A549 (cell line): ENCODE measurements at regions not wholly inside any gene's neighbourhood (a gene's known extent, or its start where the extent isn't known, plus 50 kb on each side); places are given as distances from the start of the nearest gene placed in this dataset.
A peak's percentile ranks its signal among the peaks of the same experiment; 100 is the strongest.

Source experiments
- ATAC-seq, 2 experiments: fragments of 200-7000 bp in 1 of 2; fragments of >200 bp in 1 of 2; cut with Nextera tagmentation in 1 of 2; cut with Tn5 transposase in 1 of 2; 3 replicates each; pipeline versions ENCODE4 v1.8.0 to v1.9.1; 2018 to 2020; ENCODE audit warnings: mild to moderate bottlenecking in 1 of 2, moderate library complexity in 1 of 2
- CTCF ChIA-PET: fragments of 300-600 bp; sonication (Branson Sonifier 250); formaldehyde crosslinking; extraction: SDS; loops from one replicate; lab custom pipeline; 2021; ENCODE audit warnings: antibody characterized with exemption, inconsistent platforms; lab: Yijun Ruan, JAX
- POLR2A ChIA-PET: fragments of 350-600 bp; formaldehyde crosslinking; extraction: SDS; loops from one replicate; lab custom pipeline; 2021; ENCODE audit warnings: antibody characterized with exemption, inconsistent platforms; lab: Yijun Ruan, JAX
- DNase-seq, 2 experiments: peaks; one replicate each; pipeline versions ENCODE4 v3.0.0 to v3.0.0-alpha.2; 2011 to 2016; ENCODE audit warnings: low read depth in 1 of 2, low spot score in 1 of 2
- FAIRE-seq: peaks from 2 replicates; lab custom pipeline; 2011; peaks lifted over from hg19 to GRCh38; lab: Jason Lieb, UNC
- H3K27ac ChIP-seq, 2 experiments: fragments of >200 bp; sonication (Bioruptor Twin); formaldehyde crosslinking; 3 replicates each; pipeline ENCODE4 v1.5.1; 2016 to 2017
- H3K4me1 ChIP-seq: fragments of >200 bp; sonication (Bioruptor Twin); formaldehyde crosslinking; 3 replicates; pipeline ENCODE4 v1.6.1; 2016
- H3K4me2 ChIP-seq: fragments of >200 bp; sonication (Bioruptor Twin); formaldehyde crosslinking; 3 replicates; pipeline ENCODE4 v1.6.1; 2016
- H3K4me3 ChIP-seq: fragments of >200 bp; sonication (Bioruptor Twin); formaldehyde crosslinking; 3 replicates; pipeline ENCODE4 v1.5.1; 2016
- H3K9me3 ChIP-seq: fragments of >200 bp; sonication (Bioruptor Twin); formaldehyde crosslinking; 3 replicates; pipeline ENCODE4 v1.6.1; 2016
- CBX8 ChIP-seq: fragments of 200-600 bp; sonication (generic); IDR thresholded peaks from 2 replicates; pipeline ENCODE4 v1.6.1; 2016
- CEBPB ChIP-seq, 2 experiments: fragments of >200 bp in 1 of 2; sonication (Bioruptor Twin) in 1 of 2; formaldehyde crosslinking in 1 of 2; IDR thresholded peaks; 2 replicates each; pipeline ENCODE4 v1.6.1; 2012 to 2016
- CHD2 ChIP-seq: fragments of 150-350 bp; IDR thresholded peaks from 2 replicates; pipeline ENCODE4 v1.6.1; 2014; ENCODE audit warnings: low read length; ENCODE audit not compliant: partially characterized antibody
- CHD4 ChIP-seq: fragments of 200-600 bp; sonication (generic); IDR thresholded peaks from 2 replicates; pipeline ENCODE4 v1.6.1; 2016; ENCODE audit warnings: antibody characterized with exemption, mild to moderate bottlenecking, borderline replicate concordance
- EP300 ChIP-seq, 2 experiments: fragments of >200 bp; sonication (Bioruptor Twin); formaldehyde crosslinking; IDR thresholded peaks; 2 replicates in 1 of 2; 3 replicates in 1 of 2; pipeline ENCODE4 v1.6.1; 2016 to 2017
- FOSL2 ChIP-seq, 2 experiments: fragments of 450-650 bp in 1 of 2; fragments of >200 bp in 1 of 2; sonication (Bioruptor Twin) in 1 of 2; formaldehyde crosslinking; IDR thresholded peaks; 2 replicates each; pipeline versions ENCODE4 v1.5.0 to v1.6.1; 2016 to 2020; ENCODE audit warnings: mild to moderate bottlenecking in 1 of 2, moderate library complexity in 1 of 2
- HEYL ChIP-seq: fragments of 250-450 bp; sonication (Bioruptor Pico); IDR thresholded peaks from 2 replicates; pipeline ENCODE4 v1.8.0; 2021; ENCODE audit warnings: mild to moderate bottlenecking, moderate library complexity
- HOXB5 ChIP-seq: fragments of 250-450 bp; sonication (Bioruptor Pico); IDR thresholded peaks from 2 replicates; pipeline ENCODE4 v1.5.0; 2020; ENCODE audit warnings: mild to moderate bottlenecking, moderate library complexity
- JUN ChIP-seq, 2 experiments: fragments of >200 bp; sonication (Bioruptor Twin); formaldehyde crosslinking; IDR thresholded peaks; 2 replicates in 1 of 2; 3 replicates in 1 of 2; pipeline ENCODE4 v1.6.1; 2016 to 2017
- KDM1A ChIP-seq: fragments of 200-600 bp; sonication (generic); IDR thresholded peaks from 2 replicates; pipeline ENCODE4 v1.6.1; 2016; ENCODE audit warnings: low read depth, mild to moderate bottlenecking
- MAFK ChIP-seq: fragments of 450-650 bp; IDR thresholded peaks from 2 replicates; pipeline ENCODE4 v1.6.1; 2014; ENCODE audit not compliant: partially characterized antibody
- MAZ ChIP-seq: fragments of 150-350 bp; IDR thresholded peaks from 2 replicates; pipeline ENCODE4 v1.6.1; 2014; ENCODE audit warnings: antibody characterized with exemption, low read depth, low read length, borderline replicate concordance
- MYC ChIP-seq: IDR thresholded peaks from 2 replicates; pipeline ENCODE4 v1.6.1; 2012; ENCODE audit warnings: mild to moderate bottlenecking, inconsistent platforms, low read length, improper control_type of control experiment, borderline replicate concordance
- NFE2L2 ChIP-seq: fragments of 150-350 bp; conservative IDR thresholded peaks from 2 replicates; pipeline ENCODE4 v1.6.1; 2014; ENCODE audit warnings: low read length
- NPAS2 ChIP-seq: fragments of 250-450 bp; sonication (Bioruptor Pico); IDR thresholded peaks from 2 replicates; pipeline ENCODE4 v1.8.0; 2022; ENCODE audit warnings: mild to moderate bottlenecking, moderate library complexity, borderline replicate concordance
- PHF8 ChIP-seq: fragments of 200-600 bp; sonication (generic); IDR thresholded peaks from 2 replicates; pipeline ENCODE4 v1.6.1; 2016; ENCODE audit warnings: low read depth, mild to moderate bottlenecking, antibody characterized with exemption, moderate library complexity, borderline replicate concordance
- POLR2AphosphoS2 ChIP-seq: conservative IDR thresholded peaks from 2 replicates; pipeline ENCODE4 v1.6.1; 2012; ENCODE audit warnings: low read length, improper control_type of control experiment, inconsistent platforms
- RNF2 ChIP-seq: fragments of 200-600 bp; sonication (generic); IDR thresholded peaks from 2 replicates; pipeline ENCODE4 v1.6.1; 2016; ENCODE audit warnings: low read depth, mild to moderate bottlenecking, antibody characterized with exemption, moderate library complexity, borderline replicate concordance
- SREBF2 ChIP-seq: fragments of 450-650 bp; IDR thresholded peaks from 2 replicates; pipeline ENCODE4 v1.6.1; 2014; ENCODE audit warnings: mild to moderate bottlenecking, moderate library complexity
- WGBS: methylation state at CpG from one replicate; pipeline ENCODE4 v1.1.6; 2017; ENCODE audit errors: missing lambda C conversion rate; 5-methylcytosine and 5-hydroxymethylcytosine counted together
- TF ChIP-seq, protein P1 (sequence below): fragments of 250-450 bp; sonication (Bioruptor Pico); IDR thresholded peaks from 2 replicates; pipeline ENCODE4 v1.5.0; 2021; ENCODE audit warnings: mild to moderate bottlenecking, moderate library complexity, borderline replicate concordance
- TF ChIP-seq, protein P2 (sequence below): IDR thresholded peaks from 2 replicates; pipeline ENCODE4 v1.6.1; 2012
- TF ChIP-seq, protein P3 (sequence below): fragments of 450-650 bp; IDR thresholded peaks from 2 replicates; pipeline ENCODE4 v1.6.1; 2014; ENCODE audit warnings: antibody characterized with exemption
- TF ChIP-seq, protein P4 (sequence below): fragments of >200 bp; sonication (Bioruptor Twin); formaldehyde crosslinking; IDR thresholded peaks from 3 replicates; pipeline ENCODE4 v1.5.1; 2016
- TF ChIP-seq, protein P5 (sequence below): fragments of >200 bp; sonication (Bioruptor Twin); formaldehyde crosslinking; IDR thresholded peaks from 2 replicates; pipeline ENCODE4 v1.6.1; 2016
- TF ChIP-seq, protein P6 (sequence below): IDR thresholded peaks from 2 replicates; pipeline ENCODE4 v1.6.1; 2012
- TF ChIP-seq, protein P7 (sequence below): IDR thresholded peaks from 2 replicates; pipeline ENCODE4 v1.6.1; 2012; ENCODE audit warnings: low read depth, borderline replicate concordance

DNA sequence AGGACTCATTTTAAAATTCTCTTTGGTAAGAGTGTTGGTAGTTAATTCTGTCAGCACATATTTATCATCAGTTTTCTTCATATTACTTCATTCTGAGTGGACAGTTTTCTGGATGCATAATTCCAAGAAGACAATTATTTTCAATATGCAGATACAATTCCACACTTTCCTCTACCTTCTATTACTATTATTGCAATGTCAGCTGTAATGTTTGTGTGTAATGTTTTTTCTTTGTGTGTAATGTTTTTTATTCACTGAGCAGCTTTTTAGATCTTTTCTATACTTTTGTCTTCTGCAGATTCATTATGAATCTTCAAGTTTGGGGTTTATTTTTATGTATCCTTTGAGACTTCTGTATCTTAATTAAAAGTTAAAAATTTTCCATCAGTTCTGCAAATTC, 264.0 kb upstream of the VRK2 start:
- Histone ChIP-seq H3K4me2 (no peak overlapping the region), H3K4me1 (no peaks in the 10 kb centered on the region), H3K27ac (no peak overlapping the region), H3K9me3 (no peaks in the 10 kb centered on the region), H3K4me3 (no peak overlapping the region)
- TF ChIP-seq, protein P1, sequence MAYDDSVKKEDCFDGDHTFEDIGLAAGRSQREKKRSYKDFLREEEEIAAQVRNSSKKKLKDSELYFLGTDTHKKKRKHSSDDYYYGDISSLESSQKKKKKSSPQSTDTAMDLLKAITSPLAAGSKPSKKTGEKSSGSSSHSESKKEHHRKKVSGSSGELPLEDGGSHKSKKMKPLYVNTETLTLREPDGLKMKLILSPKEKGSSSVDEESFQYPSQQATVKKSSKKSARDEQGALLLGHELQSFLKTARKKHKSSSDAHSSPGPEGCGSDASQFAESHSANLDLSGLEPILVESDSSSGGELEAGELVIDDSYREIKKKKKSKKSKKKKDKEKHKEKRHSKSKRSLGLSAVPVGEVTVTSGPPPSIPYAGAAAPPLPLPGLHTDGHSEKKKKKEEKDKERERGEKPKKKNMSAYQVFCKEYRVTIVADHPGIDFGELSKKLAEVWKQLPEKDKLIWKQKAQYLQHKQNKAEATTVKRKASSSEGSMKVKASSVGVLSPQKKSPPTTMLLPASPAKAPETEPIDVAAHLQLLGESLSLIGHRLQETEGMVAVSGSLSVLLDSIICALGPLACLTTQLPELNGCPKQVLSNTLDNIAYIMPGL (CRISPR knock-in tag), result no peak
- peak; percentile 82 for TF ChIP-seq MAFK
- no peak for TF ChIP-seq CHD4
- no peak for TF ChIP-seq NFE2L2
- no peak for DNase-seq
- no peak for FAIRE-seq
- ATAC-seq, result no peak
- ChIA-PET CTCF (no interaction called here), POLR2A (no interaction called here)

DNA sequence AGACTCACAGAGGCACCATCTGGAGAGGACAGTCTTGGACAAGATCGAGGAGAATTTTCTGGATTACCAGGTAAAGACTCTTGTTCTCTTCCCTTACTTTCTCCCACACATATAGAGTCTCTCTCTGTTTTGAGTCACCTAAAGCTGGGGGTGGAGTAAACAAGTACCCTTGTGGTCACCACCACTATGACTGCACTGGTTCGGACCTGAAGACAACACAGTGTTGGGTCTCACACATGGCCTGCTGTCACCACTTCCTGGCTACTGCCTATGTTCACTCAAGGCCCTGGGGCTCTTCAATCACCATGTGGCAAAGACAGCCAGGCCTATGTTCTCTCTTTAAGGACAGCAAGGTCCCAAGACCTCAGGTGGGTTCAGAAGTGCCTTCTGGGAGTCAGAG, 253.3 kb upstream of the VRK2 start:
- FAIRE-seq, result no peak
- POLR2A ChIA-PET, result no interaction called here

DNA sequence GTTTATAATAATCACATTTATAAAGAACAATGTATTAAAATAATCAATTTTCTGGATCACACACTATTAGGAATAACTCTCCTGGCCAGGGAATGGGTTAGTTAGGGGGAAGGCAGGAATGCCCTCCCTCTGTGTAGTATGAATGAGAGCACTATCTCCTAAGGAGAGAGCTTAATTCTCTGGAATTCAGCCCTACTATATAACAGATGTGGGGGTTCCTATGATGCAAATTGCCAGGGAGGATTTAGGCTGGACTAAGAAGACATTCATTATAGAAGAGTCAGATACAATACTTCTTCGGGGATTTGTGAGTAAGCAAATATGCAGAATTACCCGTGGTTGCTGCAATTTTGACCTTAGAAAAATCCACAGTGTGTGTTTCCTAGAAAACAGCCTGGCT, 250.1 kb upstream of the VRK2 start:
- no peak overlapping the region for H3K4me3 ChIP-seq
- no peak overlapping the region for H3K4me2 ChIP-seq
- DNase-seq (no peak), FAIRE-seq (no peak), ATAC-seq (no peak)
- H3K9me3 ChIP-seq, result peaks cover 14% of the 10 kb centered on the region
- H3K27ac ChIP-seq, result no peak overlapping the region
- WGBS, result 38% methylated on average over 2 of the region's 2 CpGs
- ChIA-PET CTCF (no interaction called here), POLR2A (no interaction called here)
- no peaks in the 10 kb centered on the region for H3K4me1 ChIP-seq
- TF ChIP-seq POLR2AphosphoS2 (no peak), HOXB5 (CRISPR knock-in tag) (no peak), PHF8 (no peak), JUN (IDR thresholded peaks at IDR 0.05) (no peak), SREBF2 (no peak), HEYL (CRISPR knock-in tag) (no peak), RNF2 (no peak), FOSL2 (IDR thresholded peaks at IDR 0.05) (no peak), FOSL2 (CRISPR knock-in tag; IDR thresholded peaks at IDR 0.05) (no peak), MYC (no peak)
- TF ChIP-seq, protein P2, sequence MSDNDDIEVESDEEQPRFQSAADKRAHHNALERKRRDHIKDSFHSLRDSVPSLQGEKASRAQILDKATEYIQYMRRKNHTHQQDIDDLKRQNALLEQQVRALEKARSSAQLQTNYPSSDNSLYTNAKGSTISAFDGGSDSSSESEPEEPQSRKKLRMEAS, result no peak
- TF ChIP-seq, protein P3, sequence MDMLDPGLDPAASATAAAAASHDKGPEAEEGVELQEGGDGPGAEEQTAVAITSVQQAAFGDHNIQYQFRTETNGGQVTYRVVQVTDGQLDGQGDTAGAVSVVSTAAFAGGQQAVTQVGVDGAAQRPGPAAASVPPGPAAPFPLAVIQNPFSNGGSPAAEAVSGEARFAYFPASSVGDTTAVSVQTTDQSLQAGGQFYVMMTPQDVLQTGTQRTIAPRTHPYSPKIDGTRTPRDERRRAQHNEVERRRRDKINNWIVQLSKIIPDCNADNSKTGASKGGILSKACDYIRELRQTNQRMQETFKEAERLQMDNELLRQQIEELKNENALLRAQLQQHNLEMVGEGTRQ, result no peak
- TF ChIP-seq, protein P4, sequence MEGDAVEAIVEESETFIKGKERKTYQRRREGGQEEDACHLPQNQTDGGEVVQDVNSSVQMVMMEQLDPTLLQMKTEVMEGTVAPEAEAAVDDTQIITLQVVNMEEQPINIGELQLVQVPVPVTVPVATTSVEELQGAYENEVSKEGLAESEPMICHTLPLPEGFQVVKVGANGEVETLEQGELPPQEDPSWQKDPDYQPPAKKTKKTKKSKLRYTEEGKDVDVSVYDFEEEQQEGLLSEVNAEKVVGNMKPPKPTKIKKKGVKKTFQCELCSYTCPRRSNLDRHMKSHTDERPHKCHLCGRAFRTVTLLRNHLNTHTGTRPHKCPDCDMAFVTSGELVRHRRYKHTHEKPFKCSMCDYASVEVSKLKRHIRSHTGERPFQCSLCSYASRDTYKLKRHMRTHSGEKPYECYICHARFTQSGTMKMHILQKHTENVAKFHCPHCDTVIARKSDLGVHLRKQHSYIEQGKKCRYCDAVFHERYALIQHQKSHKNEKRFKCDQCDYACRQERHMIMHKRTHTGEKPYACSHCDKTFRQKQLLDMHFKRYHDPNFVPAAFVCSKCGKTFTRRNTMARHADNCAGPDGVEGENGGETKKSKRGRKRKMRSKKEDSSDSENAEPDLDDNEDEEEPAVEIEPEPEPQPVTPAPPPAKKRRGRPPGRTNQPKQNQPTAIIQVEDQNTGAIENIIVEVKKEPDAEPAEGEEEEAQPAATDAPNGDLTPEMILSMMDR, result no peak
- TF ChIP-seq, protein P5, sequence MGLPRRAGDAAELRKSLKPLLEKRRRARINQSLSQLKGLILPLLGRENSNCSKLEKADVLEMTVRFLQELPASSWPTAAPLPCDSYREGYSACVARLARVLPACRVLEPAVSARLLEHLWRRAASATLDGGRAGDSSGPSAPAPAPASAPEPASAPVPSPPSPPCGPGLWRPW, result no peak

More for the DNA sequence above, 253.3 kb upstream of the VRK2 start:
- Histone ChIP-seq H3K27ac (no peak overlapping the region), H3K4me2 (no peak overlapping the region), H3K4me3 (no peak overlapping the region), H3K4me1 (no peaks in the 10 kb centered on the region), H3K9me3 (peaks cover 6% of the 10 kb centered on the region; the same call in 2 of the 3 replicates)
- TF ChIP-seq HOXB5 (CRISPR knock-in tag) (no peak), NPAS2 (CRISPR knock-in tag) (no peak), MAFK (no peak), JUN (IDR thresholded peaks at IDR 0.05) (no peak), KDM1A (no peak), CHD2 (no peak), MAZ (no peak), CBX8 (no peak), EP300 (IDR thresholded peaks at IDR 0.05) (no peak), CEBPB (IDR thresholded peaks at IDR 0.05) (no peak)
- TF ChIP-seq, protein P6, sequence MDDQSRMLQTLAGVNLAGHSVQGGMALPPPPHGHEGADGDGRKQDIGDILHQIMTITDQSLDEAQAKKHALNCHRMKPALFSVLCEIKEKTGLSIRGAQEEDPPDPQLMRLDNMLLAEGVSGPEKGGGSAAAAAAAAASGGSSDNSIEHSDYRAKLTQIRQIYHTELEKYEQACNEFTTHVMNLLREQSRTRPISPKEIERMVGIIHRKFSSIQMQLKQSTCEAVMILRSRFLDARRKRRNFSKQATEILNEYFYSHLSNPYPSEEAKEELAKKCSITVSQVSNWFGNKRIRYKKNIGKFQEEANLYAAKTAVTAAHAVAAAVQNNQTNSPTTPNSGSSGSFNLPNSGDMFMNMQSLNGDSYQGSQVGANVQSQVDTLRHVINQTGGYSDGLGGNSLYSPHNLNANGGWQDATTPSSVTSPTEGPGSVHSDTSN, result no peak
- TF ChIP-seq, protein P4, result no peak
- TF ChIP-seq, protein P7, sequence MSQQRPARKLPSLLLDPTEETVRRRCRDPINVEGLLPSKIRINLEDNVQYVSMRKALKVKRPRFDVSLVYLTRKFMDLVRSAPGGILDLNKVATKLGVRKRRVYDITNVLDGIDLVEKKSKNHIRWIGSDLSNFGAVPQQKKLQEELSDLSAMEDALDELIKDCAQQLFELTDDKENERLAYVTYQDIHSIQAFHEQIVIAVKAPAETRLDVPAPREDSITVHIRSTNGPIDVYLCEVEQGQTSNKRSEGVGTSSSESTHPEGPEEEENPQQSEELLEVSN, result no peak
- no peak for DNase-seq
- CTCF ChIA-PET, result interaction anchor here (0.5 to 1.2 kb wide), 2 partner anchors 10 to 54 kb away, joined by 3 to 5 read pairs; no protein-coding TSS in a partner anchor
- 96% methylated on average over 2 of the region's 2 CpGs for WGBS
- no peak for ATAC-seq
